Esophagus muscularis mucosa (tissue), 3 donors: ENCODE measurements at regions not wholly inside any gene's neighbourhood (a gene's known extent, or its start where the extent isn't known, plus 50 kb on each side); places are given as distances from the start of the nearest gene placed in this dataset.

ENCODE experiments used
- CTCF ChIP-seq, 3 experiments: fragments of 200-600 bp in 2 of 3; fragments of 450-650 bp in 1 of 3; sonication (generic) in 2 of 3; IDR thresholded peaks; one replicate each; pipeline ENCODE4 v1.5.1; 2017 to 2019; ENCODE audit warnings: antibody characterized with exemption in 3 of 3, mild to moderate bottlenecking in 2 of 3, moderate library complexity in 1 of 3
- POLR2A ChIP-seq: fragments of 450-650 bp; IDR thresholded peaks from one replicate; pipeline ENCODE4 v1.6.1; 2017; ENCODE audit warnings: antibody characterized with exemption, moderate library complexity, mild to moderate bottlenecking, low read depth

GRCh38 chr4:136873555-136873954 is 658.7 kb downstream of the PCDH18 start:
- TF ChIP-seq CTCF (IDR thresholded peaks at IDR 0.05) (no peak), POLR2A (no peak)
